ENCODE measurements at regions not wholly inside any gene's neighbourhood (a gene's known extent, or its start where the extent isn't known, plus 50 kb on each side); places are given as distances from the start of the nearest gene placed in this dataset.

- TF ChIP-seq CHD7 (IDR thresholded peaks at IDR 0.05; ENCODE audit: insufficient replicate concordance, low read length), result no peak
Observed at GRCh38 chr1:229778794-229779193, 152.7 kb downstream of the URB2 start (continued).
